Uterus (tissue), 2 donors: ENCODE measurements at regions not wholly inside any gene's neighbourhood (a gene's known extent, or its start where the extent isn't known, plus 50 kb on each side); places are given as distances from the start of the nearest gene placed in this dataset.

ENCODE experiments used
- POLR2A ChIP-seq, 2 donors: fragments of 450-650 bp; IDR thresholded peaks; one replicate each; pipeline ENCODE4 v1.6.1; 2016; ENCODE audit warnings: antibody characterized with exemption in 2 of 2, mild to moderate bottlenecking in 1 of 2, moderate library complexity in 1 of 2
- TF ChIP-seq, protein P1 (sequence below), 4 experiments: fragments of 200-600 bp in 2 of 4; fragments of 450-650 bp in 2 of 4; sonication (generic) in 2 of 4; IDR thresholded peaks; one replicate each; pipeline ENCODE4 v1.5.1; 2016 to 2019; ENCODE audit warnings: antibody characterized with exemption in 4 of 4, mild to moderate bottlenecking in 2 of 4, moderate library complexity in 1 of 4

DNA sequence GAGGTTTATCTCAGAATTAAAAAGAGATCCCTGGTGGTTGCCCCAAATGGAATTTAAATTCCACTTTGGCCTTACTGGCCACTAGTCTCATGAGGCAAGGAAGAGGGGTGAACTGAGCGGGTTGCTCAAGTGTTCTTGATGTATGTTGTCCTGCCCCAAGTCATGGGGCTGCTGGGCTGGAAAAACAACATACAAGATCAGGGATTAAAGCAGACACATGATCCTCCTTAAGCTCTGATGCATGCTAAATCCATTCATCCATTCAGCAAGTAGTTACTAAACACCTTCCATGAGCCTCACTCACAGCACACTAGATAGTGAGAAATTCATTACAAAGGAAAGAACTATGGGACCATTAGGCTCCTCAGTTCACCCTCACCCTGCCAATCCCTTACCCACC lies 196.3 kb downstream of the MREG start:
- TF ChIP-seq, protein P1, sequence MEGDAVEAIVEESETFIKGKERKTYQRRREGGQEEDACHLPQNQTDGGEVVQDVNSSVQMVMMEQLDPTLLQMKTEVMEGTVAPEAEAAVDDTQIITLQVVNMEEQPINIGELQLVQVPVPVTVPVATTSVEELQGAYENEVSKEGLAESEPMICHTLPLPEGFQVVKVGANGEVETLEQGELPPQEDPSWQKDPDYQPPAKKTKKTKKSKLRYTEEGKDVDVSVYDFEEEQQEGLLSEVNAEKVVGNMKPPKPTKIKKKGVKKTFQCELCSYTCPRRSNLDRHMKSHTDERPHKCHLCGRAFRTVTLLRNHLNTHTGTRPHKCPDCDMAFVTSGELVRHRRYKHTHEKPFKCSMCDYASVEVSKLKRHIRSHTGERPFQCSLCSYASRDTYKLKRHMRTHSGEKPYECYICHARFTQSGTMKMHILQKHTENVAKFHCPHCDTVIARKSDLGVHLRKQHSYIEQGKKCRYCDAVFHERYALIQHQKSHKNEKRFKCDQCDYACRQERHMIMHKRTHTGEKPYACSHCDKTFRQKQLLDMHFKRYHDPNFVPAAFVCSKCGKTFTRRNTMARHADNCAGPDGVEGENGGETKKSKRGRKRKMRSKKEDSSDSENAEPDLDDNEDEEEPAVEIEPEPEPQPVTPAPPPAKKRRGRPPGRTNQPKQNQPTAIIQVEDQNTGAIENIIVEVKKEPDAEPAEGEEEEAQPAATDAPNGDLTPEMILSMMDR (IDR thresholded peaks at IDR 0.05), result no peak
- TF ChIP-seq POLR2A (IDR thresholded peaks at IDR 0.05), result no peak
